ENCODE measurements at regions not wholly inside any gene's neighbourhood (a gene's known extent, or its start where the extent isn't known, plus 50 kb on each side); places are given as distances from the start of the nearest gene placed in this dataset.
A peak's percentile ranks its signal among the peaks of the same experiment; 100 is the strongest.

- peak overlapping the region; percentile 62 for H3K4me3 ChIP-seq (ENCODE audit: low read depth, low read length)
- H3K4me1 ChIP-seq: no peaks in the 10 kb centered on the region
Observed at GRCh38 chr15:66935688-66936087, 129.7 kb upstream of the SMAD3 start.

DNA sequence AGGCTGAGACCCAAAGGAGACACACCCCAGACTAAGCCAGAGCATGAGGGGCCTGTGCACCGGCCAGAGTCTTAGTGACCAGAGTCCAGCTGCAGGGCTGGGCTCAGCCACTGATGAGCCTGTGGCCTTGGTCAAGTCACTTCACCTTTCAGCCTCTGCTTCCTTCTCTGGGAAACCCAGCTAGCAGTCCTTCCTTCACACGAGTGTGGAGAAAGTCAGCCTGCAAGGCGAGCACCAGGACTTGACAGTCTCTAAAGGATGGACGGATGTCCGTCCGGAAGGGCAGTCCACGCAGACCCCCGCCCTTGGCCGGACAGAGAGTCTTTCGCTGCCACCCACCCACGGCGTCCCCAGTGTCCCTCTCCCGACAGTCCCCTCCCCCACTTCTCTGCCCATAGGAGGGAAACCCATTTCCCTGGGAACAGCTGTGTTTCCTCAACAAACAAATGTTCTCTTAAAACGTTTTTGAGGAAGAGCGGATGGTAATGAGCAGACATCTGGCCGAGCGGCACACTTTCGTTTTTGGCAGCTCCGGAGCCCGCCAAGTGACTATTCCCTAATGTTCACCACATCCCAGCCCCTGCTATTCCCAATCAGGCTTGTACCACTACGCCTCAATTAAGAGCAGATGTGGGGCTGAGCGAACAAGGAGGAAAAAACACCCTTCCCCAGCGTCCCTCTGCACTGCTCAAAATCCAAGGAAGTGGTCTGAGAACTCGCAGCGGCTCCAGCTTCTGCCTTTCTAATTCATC, 129.1 kb upstream of the SMAD3 start:
- H3K4me1 ChIP-seq: no peaks in the 10 kb centered on the region
- H3K4me3 ChIP-seq (ENCODE audit: low read depth, low read length): peak overlapping the region; percentile 62
- DNase-seq: no peak
- TF ChIP-seq, protein P1, sequence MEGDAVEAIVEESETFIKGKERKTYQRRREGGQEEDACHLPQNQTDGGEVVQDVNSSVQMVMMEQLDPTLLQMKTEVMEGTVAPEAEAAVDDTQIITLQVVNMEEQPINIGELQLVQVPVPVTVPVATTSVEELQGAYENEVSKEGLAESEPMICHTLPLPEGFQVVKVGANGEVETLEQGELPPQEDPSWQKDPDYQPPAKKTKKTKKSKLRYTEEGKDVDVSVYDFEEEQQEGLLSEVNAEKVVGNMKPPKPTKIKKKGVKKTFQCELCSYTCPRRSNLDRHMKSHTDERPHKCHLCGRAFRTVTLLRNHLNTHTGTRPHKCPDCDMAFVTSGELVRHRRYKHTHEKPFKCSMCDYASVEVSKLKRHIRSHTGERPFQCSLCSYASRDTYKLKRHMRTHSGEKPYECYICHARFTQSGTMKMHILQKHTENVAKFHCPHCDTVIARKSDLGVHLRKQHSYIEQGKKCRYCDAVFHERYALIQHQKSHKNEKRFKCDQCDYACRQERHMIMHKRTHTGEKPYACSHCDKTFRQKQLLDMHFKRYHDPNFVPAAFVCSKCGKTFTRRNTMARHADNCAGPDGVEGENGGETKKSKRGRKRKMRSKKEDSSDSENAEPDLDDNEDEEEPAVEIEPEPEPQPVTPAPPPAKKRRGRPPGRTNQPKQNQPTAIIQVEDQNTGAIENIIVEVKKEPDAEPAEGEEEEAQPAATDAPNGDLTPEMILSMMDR (IDR thresholded peaks at IDR 0.05; ENCODE audit: low read depth, low read length): no peak
- no peaks in the 10 kb centered on the region for H3K36me3 ChIP-seq
- no peaks in the 10 kb centered on the region for H3K9me3 ChIP-seq
- no peaks in the 10 kb centered on the region for H3K27me3 ChIP-seq

More at GRCh38 chr15:66935688-66936087, 129.7 kb upstream of the SMAD3 start:
- no peaks in the 10 kb centered on the region for H3K27me3 ChIP-seq
- H3K9me3 ChIP-seq: no peaks in the 10 kb centered on the region
- DNase-seq: no peak
- H3K36me3 ChIP-seq: no peaks in the 10 kb centered on the region
- TF ChIP-seq, protein P1 (IDR thresholded peaks at IDR 0.05; ENCODE audit: low read depth, low read length): no peak

- no peaks in the 10 kb centered on the region for H3K27me3 ChIP-seq
- H3K4me3 ChIP-seq (ENCODE audit: low read depth, low read length): peak overlapping the region; percentile 62
- no peaks in the 10 kb centered on the region for H3K36me3 ChIP-seq
- DNase-seq: no peak
- H3K4me1 ChIP-seq: no peaks in the 10 kb centered on the region
- H3K9me3 ChIP-seq: no peaks in the 10 kb centered on the region
- TF ChIP-seq, protein P1 (IDR thresholded peaks at IDR 0.05; ENCODE audit: low read depth, low read length): no peak
Observed at GRCh38 chr15:66936861-66937582, 128.4 kb upstream of the SMAD3 start.

- Histone ChIP-seq H3K9me3 (no peaks in the 10 kb centered on the region), H3K27me3 (no peaks in the 10 kb centered on the region), H3K36me3 (no peaks in the 10 kb centered on the region), H3K4me1 (no peaks in the 10 kb centered on the region), H3K4me3 (ENCODE audit: low read depth, low read length) (no peak overlapping the region)
- TF ChIP-seq, protein P1 (IDR thresholded peaks at IDR 0.05; ENCODE audit: low read depth, low read length): no peak
- DNase-seq: no peak
Observed at GRCh38 chr15:66937588-66937987, 127.8 kb upstream of the SMAD3 start.

GRCh38 chr15:66938114-66938830, 127.1 kb upstream of the SMAD3 start:
- Histone ChIP-seq H3K36me3 (no peaks in the 10 kb centered on the region), H3K4me3 (ENCODE audit: low read depth, low read length) (no peak overlapping the region), H3K9me3 (no peaks in the 10 kb centered on the region), H3K4me1 (no peaks in the 10 kb centered on the region), H3K27me3 (no peaks in the 10 kb centered on the region)
- DNase-seq: no peak
- TF ChIP-seq, protein P1 (IDR thresholded peaks at IDR 0.05; ENCODE audit: low read depth, low read length): no peak

Data from BE2C (cell line).